SU-DHL-6 (cell line): ENCODE measurements at regions not wholly inside any gene's neighbourhood (a gene's known extent, or its start where the extent isn't known, plus 50 kb on each side); places are given as distances from the start of the nearest gene placed in this dataset.

Experiments used
- CTCF ChIP-seq: fragments of 200-600 bp; sonication (generic); IDR thresholded peaks from one replicate; pipeline ENCODE4 v1.5.1; 2017; ENCODE audit warnings: antibody characterized with exemption, mild to moderate bottlenecking, low read length, moderate library complexity; ENCODE audit not compliant: insufficient read depth, poor library complexity, severe bottlenecking
- EZH2phosphoT487 ChIP-seq: fragments of 200-600 bp; sonication (generic), shearing (Covaris generic); conservative IDR thresholded peaks from 2 replicates; pipeline ENCODE4 v1.6.1; 2018; ENCODE audit warnings: mild to moderate bottlenecking, antibody characterized with exemption, low read length, moderate library complexity, mixed read lengths

DNA sequence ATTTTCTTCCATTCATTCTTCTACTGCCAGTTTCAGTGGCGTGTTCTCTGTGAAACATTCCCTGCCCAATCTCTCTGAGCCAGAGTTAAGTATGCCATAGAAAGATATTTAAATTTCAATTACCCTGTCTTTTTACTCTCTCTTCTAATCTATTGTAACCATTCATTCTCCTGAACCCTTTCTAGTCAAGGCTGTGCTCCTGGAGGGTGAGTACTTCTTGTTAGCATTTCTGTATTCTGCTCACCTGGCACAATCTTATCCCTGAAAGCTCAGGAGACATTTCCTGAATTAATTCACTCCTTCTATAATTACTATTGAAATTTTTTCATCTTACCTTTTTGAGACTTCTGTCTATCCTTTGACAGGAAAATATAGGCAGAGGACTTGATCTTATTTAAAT is 271.7 kb downstream of the HGF start:
- TF ChIP-seq CTCF = no peak
- TF ChIP-seq EZH2phosphoT487 = no peak
